ENCODE measurements at regions not wholly inside any gene's neighbourhood (a gene's known extent, or its start where the extent isn't known, plus 50 kb on each side); places are given as distances from the start of the nearest gene placed in this dataset.

GRCh38 chr9:82206490-82206889 is 217.9 kb downstream of the SPATA31D1 start:
- Histone ChIP-seq H3K9ac (ENCODE audit: low read depth in 1 of 2, low read length in 2 of 2) (no peak overlapping the region), H3K27ac (ENCODE audit: low read depth, low read length) (no peak overlapping the region), H3K4me1 (ENCODE audit: control insufficient read depth in 1 of 2, insufficient read depth in 2 of 2, low read length in 2 of 2) (no peaks in the 10 kb centered on the region), H3K4me3 (ENCODE audit: low read depth in 1 of 2, low read length in 2 of 2) (no peak overlapping the region), H3K9me3 (ENCODE audit: control insufficient read depth in 1 of 2, low read length in 2 of 2) (no peaks in the 10 kb centered on the region), H3K36me3 (ENCODE audit: control insufficient read depth in 1 of 2, insufficient read depth in 2 of 2, low read length in 2 of 2) (no peaks in the 10 kb centered on the region), H3K27me3 (ENCODE audit: control insufficient read depth in 1 of 2, insufficient read depth in 2 of 2, low read length in 2 of 2) (no peaks in the 10 kb centered on the region)

- no peak overlapping the region for H3K9ac ChIP-seq (ENCODE audit: low read depth in 1 of 2, low read length in 2 of 2)
- H3K9me3 ChIP-seq (ENCODE audit: control insufficient read depth in 1 of 2, low read length in 2 of 2) = no peaks in the 10 kb centered on the region
- no peaks in the 10 kb centered on the region for H3K27me3 ChIP-seq (ENCODE audit: control insufficient read depth in 1 of 2, insufficient read depth in 2 of 2, low read length in 2 of 2)
- no peaks in the 10 kb centered on the region for H3K36me3 ChIP-seq (ENCODE audit: control insufficient read depth in 1 of 2, insufficient read depth in 2 of 2, low read length in 2 of 2)
- H3K27ac ChIP-seq (ENCODE audit: low read depth, low read length) = no peak overlapping the region
- no peaks in the 10 kb centered on the region for H3K4me1 ChIP-seq (ENCODE audit: control insufficient read depth in 1 of 2, insufficient read depth in 2 of 2, low read length in 2 of 2)
- no peak overlapping the region for H3K4me3 ChIP-seq (ENCODE audit: low read depth in 1 of 2, low read length in 2 of 2)
Measured at GRCh38 chr9:82206946-82207345, 218.4 kb downstream of the SPATA31D1 start.

GRCh38 chr9:82208741-82209450 is 220.3 kb downstream of the SPATA31D1 start:
- Histone ChIP-seq H3K9ac (ENCODE audit: low read depth in 1 of 2, low read length in 2 of 2) (no peak overlapping the region), H3K4me1 (ENCODE audit: control insufficient read depth in 1 of 2, insufficient read depth in 2 of 2, low read length in 2 of 2) (no peaks in the 10 kb centered on the region), H3K4me3 (ENCODE audit: low read depth in 1 of 2, low read length in 2 of 2) (no peak overlapping the region), H3K9me3 (ENCODE audit: control insufficient read depth in 1 of 2, low read length in 2 of 2) (no peaks in the 10 kb centered on the region), H3K36me3 (ENCODE audit: control insufficient read depth in 1 of 2, insufficient read depth in 2 of 2, low read length in 2 of 2) (no peaks in the 10 kb centered on the region), H3K27me3 (ENCODE audit: control insufficient read depth in 1 of 2, insufficient read depth in 2 of 2, low read length in 2 of 2) (no peaks in the 10 kb centered on the region), H3K27ac (ENCODE audit: low read depth, low read length) (no peak overlapping the region)

- Histone ChIP-seq H3K27me3 (ENCODE audit: control insufficient read depth in 1 of 2, insufficient read depth in 2 of 2, low read length in 2 of 2) (no peaks in the 10 kb centered on the region), H3K9me3 (ENCODE audit: control insufficient read depth in 1 of 2, low read length in 2 of 2) (no peaks in the 10 kb centered on the region), H3K4me3 (ENCODE audit: low read depth in 1 of 2, low read length in 2 of 2) (no peak overlapping the region), H3K4me1 (ENCODE audit: control insufficient read depth in 1 of 2, insufficient read depth in 2 of 2, low read length in 2 of 2) (no peaks in the 10 kb centered on the region), H3K9ac (ENCODE audit: low read depth in 1 of 2, low read length in 2 of 2) (no peak overlapping the region), H3K27ac (ENCODE audit: low read depth, low read length) (no peak overlapping the region), H3K36me3 (ENCODE audit: control insufficient read depth in 1 of 2, insufficient read depth in 2 of 2, low read length in 2 of 2) (no peaks in the 10 kb centered on the region)
Measured at GRCh38 chr9:82209797-82210470, 221.4 kb downstream of the SPATA31D1 start.

- no peaks in the 10 kb centered on the region for H3K36me3 ChIP-seq (ENCODE audit: control insufficient read depth in 1 of 2, insufficient read depth in 2 of 2, low read length in 2 of 2)
- no peak overlapping the region for H3K27ac ChIP-seq (ENCODE audit: low read depth, low read length)
- H3K27me3 ChIP-seq (ENCODE audit: control insufficient read depth in 1 of 2, insufficient read depth in 2 of 2, low read length in 2 of 2) = no peaks in the 10 kb centered on the region
- no peak overlapping the region for H3K9ac ChIP-seq (ENCODE audit: low read depth in 1 of 2, low read length in 2 of 2)
- no peaks in the 10 kb centered on the region for H3K4me1 ChIP-seq (ENCODE audit: control insufficient read depth in 1 of 2, insufficient read depth in 2 of 2, low read length in 2 of 2)
- no peaks in the 10 kb centered on the region for H3K9me3 ChIP-seq (ENCODE audit: control insufficient read depth in 1 of 2, low read length in 2 of 2)
- no peak overlapping the region for H3K4me3 ChIP-seq (ENCODE audit: low read depth in 1 of 2, low read length in 2 of 2)
Measured at GRCh38 chr9:82212885-82213284, 224.3 kb downstream of the SPATA31D1 start.

- Histone ChIP-seq H3K9ac (ENCODE audit: low read depth in 1 of 2, low read length in 2 of 2) (no peak overlapping the region), H3K36me3 (ENCODE audit: control insufficient read depth in 1 of 2, insufficient read depth in 2 of 2, low read length in 2 of 2) (no peaks in the 10 kb centered on the region), H3K27me3 (ENCODE audit: control insufficient read depth in 1 of 2, insufficient read depth in 2 of 2, low read length in 2 of 2) (no peaks in the 10 kb centered on the region), H3K4me3 (ENCODE audit: low read depth in 1 of 2, low read length in 2 of 2) (no peak overlapping the region), H3K27ac (ENCODE audit: low read depth, low read length) (no peak overlapping the region), H3K4me1 (ENCODE audit: control insufficient read depth in 1 of 2, insufficient read depth in 2 of 2, low read length in 2 of 2) (no peaks in the 10 kb centered on the region), H3K9me3 (ENCODE audit: control insufficient read depth in 1 of 2, low read length in 2 of 2) (no peaks in the 10 kb centered on the region)
Measured at GRCh38 chr9:82216435-82216834, 227.9 kb downstream of the SPATA31D1 start.

- H3K27ac ChIP-seq (ENCODE audit: low read depth, low read length) = no peak overlapping the region
- no peak overlapping the region for H3K9ac ChIP-seq (ENCODE audit: low read depth in 1 of 2, low read length in 2 of 2)
- H3K27me3 ChIP-seq (ENCODE audit: control insufficient read depth in 1 of 2, insufficient read depth in 2 of 2, low read length in 2 of 2) = no peaks in the 10 kb centered on the region
Measured at GRCh38 chr9:82223442-82223841, 234.9 kb downstream of the SPATA31D1 start.

GRCh38 chr9:82231411-82231810 is 242.8 kb downstream of the SPATA31D1 start:
- Histone ChIP-seq H3K27me3 (ENCODE audit: control insufficient read depth in 1 of 2, insufficient read depth in 2 of 2, low read length in 2 of 2) (no peaks in the 10 kb centered on the region), H3K9me3 (ENCODE audit: control insufficient read depth in 1 of 2, low read length in 2 of 2) (peaks cover 0 to 20% of the 10 kb centered on the region in 2 donors), H3K4me1 (ENCODE audit: control insufficient read depth in 1 of 2, insufficient read depth in 2 of 2, low read length in 2 of 2) (no peaks in the 10 kb centered on the region), H3K36me3 (ENCODE audit: control insufficient read depth in 1 of 2, insufficient read depth in 2 of 2, low read length in 2 of 2) (no peaks in the 10 kb centered on the region), H3K27ac (ENCODE audit: low read depth, low read length) (no peak overlapping the region), H3K4me3 (ENCODE audit: low read depth in 1 of 2, low read length in 2 of 2) (no peak overlapping the region), H3K9ac (ENCODE audit: low read depth in 1 of 2, low read length in 2 of 2) (no peak overlapping the region)

More at GRCh38 chr9:82223442-82223841, 234.9 kb downstream of the SPATA31D1 start:
- Histone ChIP-seq H3K9me3 (ENCODE audit: control insufficient read depth in 1 of 2, low read length in 2 of 2) (no peaks in the 10 kb centered on the region), H3K4me1 (ENCODE audit: control insufficient read depth in 1 of 2, insufficient read depth in 2 of 2, low read length in 2 of 2) (no peaks in the 10 kb centered on the region), H3K36me3 (ENCODE audit: control insufficient read depth in 1 of 2, insufficient read depth in 2 of 2, low read length in 2 of 2) (no peaks in the 10 kb centered on the region), H3K4me3 (ENCODE audit: low read depth in 1 of 2, low read length in 2 of 2) (no peak overlapping the region)

- Histone ChIP-seq H3K4me1 (ENCODE audit: control insufficient read depth in 1 of 2, insufficient read depth in 2 of 2, low read length in 2 of 2) (no peaks in the 10 kb centered on the region), H3K9ac (ENCODE audit: low read depth in 1 of 2, low read length in 2 of 2) (no peak overlapping the region), H3K27me3 (ENCODE audit: control insufficient read depth in 1 of 2, insufficient read depth in 2 of 2, low read length in 2 of 2) (no peaks in the 10 kb centered on the region), H3K9me3 (ENCODE audit: control insufficient read depth in 1 of 2, low read length in 2 of 2) (peaks cover 4 to 20% of the 10 kb centered on the region in 2 donors), H3K27ac (ENCODE audit: low read depth, low read length) (no peak overlapping the region), H3K4me3 (ENCODE audit: low read depth in 1 of 2, low read length in 2 of 2) (no peak overlapping the region), H3K36me3 (ENCODE audit: control insufficient read depth in 1 of 2, insufficient read depth in 2 of 2, low read length in 2 of 2) (no peaks in the 10 kb centered on the region)
Measured at GRCh38 chr9:82234160-82234943, 245.8 kb downstream of the SPATA31D1 start.

All from duodenal mucosa (tissue), 2 donors.